K562 (cell line): ENCODE measurements at regions not wholly inside any gene's neighbourhood (a gene's known extent, or its start where the extent isn't known, plus 50 kb on each side); places are given as distances from the start of the nearest gene placed in this dataset.

ENCODE experiments used
- ATAC-seq: fragments of 200-7000 bp; cut with Tn5 transposase; 3 replicates; pipeline ENCODE4 v1.9.1; 2020; ENCODE audit warnings: moderate library complexity
- BruUV-seq: library from RNA; stranded (reverse); fragments of 400-500 nt; replicated peaks from 2 replicates; lab custom pipeline; 2021; lab: Mats Ljungman, UMichigan
- CTCF ChIA-PET: fragments of 300-600 bp; formaldehyde crosslinking; extraction: SDS; loops from one replicate; lab custom pipeline; 2021; ENCODE audit warnings: low intra/inter-chr PET ratio; lab: Yijun Ruan, JAX
- POLR2A ChIA-PET: fragments of 300-600, 350-650 bp; sonication (Branson Sonifier 250); formaldehyde crosslinking; extraction: SDS; loops from one replicate; lab custom pipeline; 2021; ENCODE audit warnings: antibody characterized with exemption, inconsistent platforms; lab: Yijun Ruan, JAX
- DNase-seq, 4 experiments: peaks; one replicate each; pipeline versions ENCODE4 v3.0.0 to v3.0.0-alpha.2; 2011 to 2018; ENCODE audit warnings: low spot score in 3 of 4, mixed read lengths in 3 of 4; ENCODE audit errors: extremely low read depth in 1 of 4
- FAIRE-seq: peaks from 2 replicates; lab custom pipeline; 2011; peaks lifted over from hg19 to GRCh38; lab: Jason Lieb, UNC
- H2AFZ ChIP-seq: 2 replicates; pipeline ENCODE4 v1.6.0; 2011; ENCODE audit warnings: low read depth, low read length, control low read depth, inconsistent platforms
- H3K27ac ChIP-seq: fragments of 200-600 bp; 3 replicates; pipeline ENCODE4 v1.8.0; 2011; ENCODE audit warnings: low read depth, mild to moderate bottlenecking, control low read depth, inconsistent platforms, low read length, moderate library complexity, mixed read lengths; ENCODE audit errors: extremely low read depth
- H3K27me3 ChIP-seq, 2 experiments: fragments of 300-600 bp in 1 of 2; 2 replicates in 1 of 2; 3 replicates in 1 of 2; pipeline versions ENCODE4 v1.6.0 to v1.8.0; 2011; ENCODE audit warnings: inconsistent platforms in 2 of 2, low read length in 2 of 2, mild to moderate bottlenecking in 1 of 2, mixed read lengths in 1 of 2, moderate library complexity in 1 of 2; ENCODE audit not compliant: control insufficient read depth in 2 of 2, insufficient read depth in 2 of 2
- H3K36me3 ChIP-seq: fragments of 300-600 bp; 3 replicates; pipeline ENCODE4 v1.8.0; 2011; ENCODE audit warnings: mild to moderate bottlenecking, low read length, inconsistent platforms; ENCODE audit not compliant: control insufficient read depth, insufficient read depth
- H3K4me1 ChIP-seq, 2 experiments: fragments of 200-600 bp in 1 of 2; replicated peaks in 1 of 2; 2 replicates in 1 of 2; 3 replicates in 1 of 2; pipeline versions ENCODE4 v1.5.1 to v1.8.0; 2011; ENCODE audit warnings: inconsistent platforms in 2 of 2, low read length in 2 of 2, mild to moderate bottlenecking in 1 of 2, mixed read lengths in 1 of 2, moderate library complexity in 1 of 2; ENCODE audit not compliant: control insufficient read depth in 2 of 2, insufficient read depth in 2 of 2
- H3K4me2 ChIP-seq: 2 replicates; pipeline ENCODE4 v1.6.1; 2011; ENCODE audit warnings: low read length, control low read depth, inconsistent platforms, mixed read lengths; ENCODE audit not compliant: insufficient read depth
- H3K4me3 ChIP-seq: fragments of 200-600 bp; sonication (generic), shearing (Covaris generic); 2 replicates; pipeline ENCODE4 v1.5.1; 2016; ENCODE audit warnings: control low read depth, inconsistent platforms
- H3K79me2 ChIP-seq: fragments of 200-600 bp; 3 replicates; pipeline ENCODE4 v1.8.0; 2011; ENCODE audit warnings: low read length, inconsistent platforms; ENCODE audit not compliant: control insufficient read depth, insufficient read depth
- H3K9ac ChIP-seq, 2 experiments: 2 replicates each; pipeline versions ENCODE4 v1.6.0 to v1.6.1; 2011; ENCODE audit warnings: low read depth in 2 of 2, low read length in 2 of 2, control low read depth in 1 of 2, inconsistent platforms in 1 of 2, mild to moderate bottlenecking in 1 of 2, mixed read lengths in 1 of 2; ENCODE audit not compliant: insufficient read depth in 1 of 2
- H3K9me1 ChIP-seq: one replicate; pipeline ENCODE4 v1.6.0; 2011; ENCODE audit warnings: inconsistent platforms, mild to moderate bottlenecking, low read length, moderate library complexity; ENCODE audit not compliant: control insufficient read depth, insufficient read depth
- H3K9me3 ChIP-seq: replicated peaks from 2 replicates; pipeline ENCODE4 v1.5.1; 2011; ENCODE audit warnings: low read depth, low read length, inconsistent platforms; ENCODE audit not compliant: control insufficient read depth, insufficient read depth
- H4K20me1 ChIP-seq: replicated peaks from 2 replicates; pipeline ENCODE4 v1.6.1; 2011; ENCODE audit warnings: low read length, inconsistent platforms, mixed read lengths; ENCODE audit not compliant: control insufficient read depth, insufficient read depth
- MAFK ChIP-seq: IDR thresholded peaks from 2 replicates; pipeline ENCODE4 v1.6.1; 2011; ENCODE audit warnings: low read length, improper control_type of control experiment
- NFIX ChIP-seq: fragments of 250-450 bp; sonication (Bioruptor Pico); IDR thresholded peaks from 2 replicates; pipeline ENCODE4 v1.4.0; 2020; ENCODE audit warnings: low read depth, mild to moderate bottlenecking, moderate library complexity
- WGBS: fragments of 100-300 bp; shearing (Covaris generic); methylation state at CpG from one replicate; pipeline ENCODE4 v1.1.6; 2016; ENCODE audit warnings: low coverage, mixed read lengths; ENCODE audit not compliant: insufficient coverage; ENCODE audit errors: missing lambda C conversion rate; 5-methylcytosine and 5-hydroxymethylcytosine counted together
- in situ Hi-C: fragments of 300-500 bp; cut with MboI; formaldehyde crosslinking; loops from 4 replicates; pipeline ENCODE4 v1.15.0; 2018; ENCODE audit warnings: inconsistent platforms, mixed read lengths
- intact Hi-C: fragments of 100-400 bp; cut with micrococcal nuclease; formaldehyde crosslinking; loops from 2 replicates; pipeline ENCODE4 v1.14.2; 2022

- BruUV-seq = no TSS peak
- Histone ChIP-seq H3K79me2 (no peaks in the 10 kb centered on the region), H3K4me3 (no peak overlapping the region), H3K9me1 (no peaks in the 10 kb centered on the region), H3K9me3 (no peaks in the 10 kb centered on the region), H3K4me1 (no peaks in the 10 kb centered on the region), H3K27ac (no peak overlapping the region), H4K20me1 (no peaks in the 10 kb centered on the region)
- FAIRE-seq = no peak
- intact Hi-C loops = no loop called here
- POLR2A ChIA-PET = no interaction called here
- no peak for ATAC-seq
- CTCF ChIA-PET = no interaction called here
- TF ChIP-seq MAFK = no peak
- TF ChIP-seq, all 486 proteins: peak for 0
- Histone ChIP-seq H3K27me3 (no peaks in the 10 kb centered on the region), H3K36me3 (no peaks in the 10 kb centered on the region), H2AFZ (no peak overlapping the region), H3K9ac (no peak overlapping the region), H3K4me2 (no peak overlapping the region)
- DNase-seq = no peak
- in situ Hi-C loops = no loop called here
Observed at GRCh38 chr12:21065845-21066244, 65.1 kb upstream of the SLCO1B1 start.

DNA sequence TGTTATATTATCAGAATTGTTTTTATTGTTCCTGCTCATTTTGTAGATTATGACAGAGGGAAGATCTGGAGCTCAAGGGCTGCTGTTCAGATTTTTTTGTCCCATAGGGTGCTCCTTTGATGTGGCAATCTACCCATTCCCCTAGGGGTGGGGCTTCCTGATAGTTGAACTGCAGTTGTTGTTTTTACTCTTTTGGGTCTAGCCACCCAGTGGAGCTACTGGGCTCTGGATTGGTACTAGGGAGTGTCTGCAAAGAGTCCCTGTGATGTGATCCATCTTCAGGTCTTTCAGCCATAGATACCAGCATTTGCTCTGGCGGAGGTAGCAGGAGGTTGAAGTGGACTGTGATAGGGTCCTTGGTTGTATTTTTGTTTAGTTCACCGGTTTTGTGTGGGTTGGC lies 57.9 kb upstream of the SLCO1B1 start:
- no peak overlapping the region for H3K9ac ChIP-seq
- ATAC-seq = no peak

More for the DNA sequence above, 57.9 kb upstream of the SLCO1B1 start:
- Histone ChIP-seq H3K36me3 (no peaks in the 10 kb centered on the region), H2AFZ (no peak overlapping the region), H4K20me1 (no peaks in the 10 kb centered on the region), H3K4me2 (no peak overlapping the region), H3K79me2 (no peaks in the 10 kb centered on the region), H3K27me3 (no peaks in the 10 kb centered on the region), H3K9me1 (no peaks in the 10 kb centered on the region), H3K27ac (no peak overlapping the region), H3K9me3 (no peaks in the 10 kb centered on the region), H3K4me1 (no peaks in the 10 kb centered on the region), H3K4me3 (no peak overlapping the region)
- TF ChIP-seq NFIX = no peak
- no TSS peak for BruUV-seq
- ChIA-PET CTCF (no interaction called here), POLR2A (no interaction called here)
- 0% methylated on average over 2 of the region's 2 CpGs for WGBS
- FAIRE-seq = no peak
- DNase-seq = no peak
- intact Hi-C loops = no loop called here
- in situ Hi-C loops = no loop called here
